ENCODE measurements at regions not wholly inside any gene's neighbourhood (a gene's known extent, or its start where the extent isn't known, plus 50 kb on each side); places are given as distances from the start of the nearest gene placed in this dataset.
"Not testable (repeated sequence)": the region's sequence is repeated elsewhere in the genome, so short reads cannot be mapped to it uniquely, and the experiment has no call there.

DNA sequence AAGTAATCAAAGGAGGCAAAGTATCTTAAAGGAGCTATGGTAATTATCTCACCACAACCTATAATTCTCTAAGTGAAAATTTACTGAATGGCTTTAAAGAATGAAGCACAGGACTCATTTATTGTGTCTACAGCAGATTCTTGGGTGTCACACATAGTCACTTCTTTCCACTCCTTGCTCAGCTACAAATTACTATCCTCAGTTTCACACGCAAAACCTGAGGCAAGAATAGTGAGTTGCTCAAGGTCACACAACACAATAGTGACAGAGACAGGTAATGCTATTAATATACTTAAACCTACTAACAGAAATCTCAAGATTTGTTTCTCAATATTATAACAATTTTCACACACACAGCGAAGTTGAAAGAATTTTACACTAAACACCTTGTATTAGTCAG, 120.9 kb upstream of the STK32A start:
- no peak for DNase-seq (ENCODE audit: low read depth)
- no peak for TF ChIP-seq CTCF (IDR thresholded peaks at IDR 0.05; ENCODE audit: insufficient read depth, low read length)
- H3K4me3 ChIP-seq (ENCODE audit: low read depth, low read length): no peak overlapping the region

DNA sequence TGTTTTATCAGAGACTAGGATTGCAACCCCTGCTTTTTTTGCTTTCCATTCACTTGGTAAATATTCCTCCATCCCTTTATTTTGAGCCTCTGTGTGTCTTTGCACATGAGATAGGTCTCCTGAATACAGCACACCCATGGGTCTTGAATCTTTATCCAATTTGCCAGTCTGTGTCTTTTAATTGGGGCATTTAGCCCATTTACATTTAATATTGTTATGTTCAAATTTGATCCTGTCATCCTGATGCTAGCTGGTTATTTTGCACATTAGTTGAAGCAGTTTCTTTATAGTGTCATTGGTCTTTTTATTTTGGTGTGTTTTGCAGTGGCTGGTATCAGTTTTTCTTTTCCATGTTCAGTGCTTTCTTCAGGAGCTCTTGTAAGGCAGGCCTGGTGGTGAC, 95.1 kb upstream of the STK32A start:
- H3K4me3 ChIP-seq (ENCODE audit: low read depth, low read length); DNase-seq (ENCODE audit: low read depth): not testable (repeated sequence)

GRCh38 chr5:147140558-147140957, 94.3 kb upstream of the STK32A start:
- no peak overlapping the region for H3K4me3 ChIP-seq (ENCODE audit: low read depth, low read length)
- DNase-seq (ENCODE audit: low read depth): no peak
- TF ChIP-seq CTCF (IDR thresholded peaks at IDR 0.05; ENCODE audit: insufficient read depth, low read length): no peak

DNA sequence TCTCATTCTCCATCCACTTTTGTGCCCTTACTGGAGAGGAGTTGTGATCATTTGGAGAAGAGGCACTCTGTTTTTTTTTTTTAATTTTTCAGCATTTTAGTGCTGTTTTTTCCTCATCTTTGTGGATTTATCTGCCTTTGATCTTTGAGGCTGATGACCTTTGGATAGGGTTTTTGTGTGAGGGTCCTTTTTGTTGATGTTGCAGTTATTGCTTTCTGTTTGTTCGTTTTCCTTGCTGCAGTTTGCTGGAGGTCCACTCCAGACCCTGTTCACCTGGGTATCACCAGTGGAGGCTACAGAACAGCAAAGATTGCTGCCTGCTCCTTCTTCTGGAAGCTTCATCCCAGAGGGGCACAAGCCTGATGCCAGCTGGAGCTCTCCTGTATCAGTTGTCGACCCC, 93.2 kb upstream of the STK32A start:
- not testable (repeated sequence) for DNase-seq (ENCODE audit: low read depth)

GRCh38 chr5:147143215-147143614, 91.6 kb upstream of the STK32A start:
- no peak for TF ChIP-seq CTCF (IDR thresholded peaks at IDR 0.05; ENCODE audit: insufficient read depth, low read length)
- no peak for DNase-seq (ENCODE audit: low read depth)
- H3K4me3 ChIP-seq (ENCODE audit: low read depth, low read length): no peak overlapping the region

More for the DNA sequence above, 93.2 kb upstream of the STK32A start:
- H3K4me3 ChIP-seq (ENCODE audit: low read depth, low read length): not testable (repeated sequence)

DNA sequence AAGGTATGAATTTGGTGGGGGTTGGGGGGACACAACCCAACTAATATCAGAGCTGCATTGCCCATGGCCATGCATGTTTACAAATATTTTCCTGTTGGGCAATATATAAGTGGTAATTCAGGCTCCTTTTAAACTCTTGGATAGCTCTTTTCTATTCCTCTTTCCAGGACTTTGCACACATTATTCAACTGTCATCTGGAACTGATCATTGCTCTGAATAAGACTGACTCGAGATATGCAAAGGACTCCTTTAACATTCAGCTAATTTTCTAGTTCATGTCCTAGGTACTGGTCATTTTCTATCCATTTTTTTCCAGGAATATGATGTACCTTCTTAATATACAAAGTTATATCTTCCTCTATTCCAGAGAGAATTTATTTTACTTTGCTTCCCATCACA, 89.5 kb upstream of the STK32A start:
- TF ChIP-seq CTCF (IDR thresholded peaks at IDR 0.05; ENCODE audit: insufficient read depth, low read length): no peak
- no peak for DNase-seq (ENCODE audit: low read depth)
- H3K4me3 ChIP-seq (ENCODE audit: low read depth, low read length): no peak overlapping the region

- no peak for TF ChIP-seq CTCF (IDR thresholded peaks at IDR 0.05; ENCODE audit: insufficient read depth, low read length)
- no peak overlapping the region for H3K4me3 ChIP-seq (ENCODE audit: low read depth, low read length)
- no peak for DNase-seq (ENCODE audit: low read depth)
Observed at GRCh38 chr5:147148715-147149114, 86.1 kb upstream of the STK32A start.

- no peak for DNase-seq (ENCODE audit: low read depth)
- no peak overlapping the region for H3K4me3 ChIP-seq (ENCODE audit: low read depth, low read length)
- TF ChIP-seq CTCF (IDR thresholded peaks at IDR 0.05; ENCODE audit: insufficient read depth, low read length): no peak
Observed at GRCh38 chr5:147152086-147152485, 82.7 kb upstream of the STK32A start.
